Stimulated activated CD4-positive, alpha-beta T cell treated with anti-CD3 and anti-CD28 coated beads, Interleukin-2, amount 100 ng/mL, for 4 hours (primary cell): ENCODE measurements at regions not wholly inside any gene's neighbourhood (a gene's known extent, or its start where the extent isn't known, plus 50 kb on each side); places are given as distances from the start of the nearest gene placed in this dataset.
A peak's percentile ranks its signal among the peaks of the same experiment; 100 is the strongest.

Experiments
- DNase-seq: peaks from one replicate; pipeline ENCODE4 v3.0.0-alpha.2; 2020; ENCODE audit warnings: low read depth

- no peak for DNase-seq
Observed at GRCh38 chr20:40958598-40958997, 70.0 kb upstream of the TOP1 start.

- DNase-seq, result no peak
Observed at GRCh38 chr20:40959325-40960092, 69.1 kb upstream of the TOP1 start.

GRCh38 chr20:40960101-40960500 is 68.5 kb upstream of the TOP1 start:
- DNase-seq, result no peak

- DNase-seq, result no peak
Observed at GRCh38 chr20:40960521-40960956, 68.1 kb upstream of the TOP1 start.

GRCh38 chr20:40961176-40961575 is 67.4 kb upstream of the TOP1 start:
- DNase-seq, result no peak

GRCh38 chr20:40961686-40962640 is 66.7 kb upstream of the TOP1 start:
- no peak for DNase-seq

- DNase-seq, result peak; percentile 58
Observed at GRCh38 chr20:40962733-40963504, 65.7 kb upstream of the TOP1 start.

- DNase-seq, result no peak
Observed at GRCh38 chr20:40963505-40963845, 65.1 kb upstream of the TOP1 start.

- no peak for DNase-seq
Observed at GRCh38 chr20:40965671-40966070, 63.0 kb upstream of the TOP1 start.

GRCh38 chr20:40966103-40966502 is 62.5 kb upstream of the TOP1 start:
- no peak for DNase-seq

- DNase-seq, result no peak
Observed at GRCh38 chr20:40966516-40967185, 62.0 kb upstream of the TOP1 start.

GRCh38 chr20:40967700-40968099 is 60.9 kb upstream of the TOP1 start:
- no peak for DNase-seq

GRCh38 chr20:40968816-40969562 is 59.6 kb upstream of the TOP1 start:
- peak; percentile 81 for DNase-seq

- DNase-seq, result no peak
Observed at GRCh38 chr20:40970218-40970617, 58.4 kb upstream of the TOP1 start.

- DNase-seq, result no peak
Observed at GRCh38 chr20:40977218-40977617, 51.4 kb upstream of the TOP1 start.

- no peak for DNase-seq
Observed at GRCh38 chr20:40978761-40979160, 49.9 kb upstream of the TOP1 start.
